ENCODE measurements at regions not wholly inside any gene's neighbourhood (a gene's known extent, or its start where the extent isn't known, plus 50 kb on each side); places are given as distances from the start of the nearest gene placed in this dataset.

DNA sequence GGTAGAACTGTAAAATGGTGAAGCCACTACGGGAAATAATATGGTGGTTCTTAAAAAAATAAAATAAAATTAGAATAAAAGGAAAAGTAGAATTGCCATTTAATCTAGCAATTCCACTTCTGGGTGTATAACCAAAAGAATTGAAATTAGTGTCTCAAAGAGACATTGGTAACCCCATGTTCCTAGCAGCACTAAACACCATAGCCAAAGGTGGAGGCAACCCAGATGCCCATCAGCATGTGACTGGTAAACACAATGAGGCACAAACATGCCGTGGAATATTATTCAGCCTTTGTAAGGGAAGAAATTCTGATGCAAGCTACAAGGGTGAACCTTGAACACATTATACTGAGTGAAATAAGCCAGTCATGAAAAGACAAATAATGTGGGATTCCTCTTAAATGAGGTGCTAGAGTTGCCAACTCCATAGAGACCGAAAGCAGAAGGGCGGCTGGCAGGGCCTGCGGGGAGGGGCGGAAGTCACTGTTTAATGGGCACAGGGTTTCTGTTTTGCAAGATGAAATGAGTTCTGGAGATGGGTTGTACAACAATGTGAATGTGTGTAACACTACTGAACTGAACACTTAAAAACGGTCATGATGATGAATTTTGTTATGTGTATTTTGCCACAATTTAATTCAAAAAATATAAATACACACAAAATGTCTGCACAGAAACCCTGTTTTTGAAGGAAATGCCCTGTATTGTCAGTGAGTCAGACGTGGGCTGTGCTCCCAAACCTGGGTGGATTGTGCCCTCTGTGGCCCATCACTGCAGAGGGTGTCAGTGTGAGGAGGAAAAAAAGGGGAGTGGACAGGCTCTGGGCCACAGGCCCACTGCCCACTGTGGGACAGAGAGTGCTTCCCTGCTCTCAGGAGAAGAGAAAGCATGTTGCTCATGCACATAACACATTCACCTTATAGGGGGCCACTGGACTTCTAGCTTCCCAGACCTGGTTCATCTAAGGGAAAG lies 49.6 kb upstream of the CD93 start (continued):
- TF ChIP-seq, protein P1, sequence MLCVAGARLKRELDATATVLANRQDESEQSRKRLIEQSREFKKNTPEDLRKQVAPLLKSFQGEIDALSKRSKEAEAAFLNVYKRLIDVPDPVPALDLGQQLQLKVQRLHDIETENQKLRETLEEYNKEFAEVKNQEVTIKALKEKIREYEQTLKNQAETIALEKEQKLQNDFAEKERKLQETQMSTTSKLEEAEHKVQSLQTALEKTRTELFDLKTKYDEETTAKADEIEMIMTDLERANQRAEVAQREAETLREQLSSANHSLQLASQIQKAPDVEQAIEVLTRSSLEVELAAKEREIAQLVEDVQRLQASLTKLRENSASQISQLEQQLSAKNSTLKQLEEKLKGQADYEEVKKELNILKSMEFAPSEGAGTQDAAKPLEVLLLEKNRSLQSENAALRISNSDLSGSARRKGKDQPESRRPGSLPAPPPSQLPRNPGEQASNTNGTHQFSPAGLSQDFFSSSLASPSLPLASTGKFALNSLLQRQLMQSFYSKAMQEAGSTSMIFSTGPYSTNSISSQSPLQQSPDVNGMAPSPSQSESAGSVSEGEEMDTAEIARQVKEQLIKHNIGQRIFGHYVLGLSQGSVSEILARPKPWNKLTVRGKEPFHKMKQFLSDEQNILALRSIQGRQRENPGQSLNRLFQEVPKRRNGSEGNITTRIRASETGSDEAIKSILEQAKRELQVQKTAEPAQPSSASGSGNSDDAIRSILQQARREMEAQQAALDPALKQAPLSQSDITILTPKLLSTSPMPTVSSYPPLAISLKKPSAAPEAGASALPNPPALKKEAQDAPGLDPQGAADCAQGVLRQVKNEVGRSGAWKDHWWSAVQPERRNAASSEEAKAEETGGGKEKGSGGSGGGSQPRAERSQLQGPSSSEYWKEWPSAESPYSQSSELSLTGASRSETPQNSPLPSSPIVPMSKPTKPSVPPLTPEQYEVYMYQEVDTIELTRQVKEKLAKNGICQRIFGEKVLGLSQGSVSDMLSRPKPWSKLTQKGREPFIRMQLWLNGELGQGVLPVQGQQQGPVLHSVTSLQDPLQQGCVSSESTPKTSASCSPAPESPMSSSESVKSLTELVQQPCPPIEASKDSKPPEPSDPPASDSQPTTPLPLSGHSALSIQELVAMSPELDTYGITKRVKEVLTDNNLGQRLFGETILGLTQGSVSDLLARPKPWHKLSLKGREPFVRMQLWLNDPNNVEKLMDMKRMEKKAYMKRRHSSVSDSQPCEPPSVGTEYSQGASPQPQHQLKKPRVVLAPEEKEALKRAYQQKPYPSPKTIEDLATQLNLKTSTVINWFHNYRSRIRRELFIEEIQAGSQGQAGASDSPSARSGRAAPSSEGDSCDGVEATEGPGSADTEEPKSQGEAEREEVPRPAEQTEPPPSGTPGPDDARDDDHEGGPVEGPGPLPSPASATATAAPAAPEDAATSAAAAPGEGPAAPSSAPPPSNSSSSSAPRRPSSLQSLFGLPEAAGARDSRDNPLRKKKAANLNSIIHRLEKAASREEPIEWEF (CRISPR knock-in tag; IDR thresholded peaks at IDR 0.05), result peak; percentile 8; the same call in 1 of the 2 replicates
- TF ChIP-seq SMAD4 (CRISPR knock-in tag; conservative IDR thresholded peaks at IDR 0.05) (peak; percentile 50), HMBOX1 (IDR thresholded peaks at IDR 0.05) (no peak), CXXC5 (CRISPR knock-in tag; IDR thresholded peaks at IDR 0.05) (peak; percentile 48), ZNF75A (CRISPR knock-in tag; IDR thresholded peaks at IDR 0.05) (no peak), NFE2L1 (tag; IDR thresholded peaks at IDR 0.05; ENCODE audit: borderline replicate concordance, low read depth) (peak; percentile 32; the same call in 1 of the 2 replicates), STAT5B (CRISPR knock-in tag; IDR thresholded peaks at IDR 0.05) (0 out of 2 replicates have a peak, but pooled peaks have one; percentile 18), MTA1 (IDR thresholded peaks at IDR 0.05; ENCODE audit: borderline replicate concordance) (no peak), PML (IDR thresholded peaks at IDR 0.05; ENCODE audit: low read length) (no peak), ZNF592 (IDR thresholded peaks at IDR 0.05) (peak; percentile 92), HINFP (tag; conservative IDR thresholded peaks at IDR 0.05; ENCODE audit: low read depth) (0 out of 2 replicates have a peak, but pooled peaks have one; percentile 58)
